ENCODE measurements at regions not wholly inside any gene's neighbourhood (a gene's known extent, or its start where the extent isn't known, plus 50 kb on each side); places are given as distances from the start of the nearest gene placed in this dataset.

DNA sequence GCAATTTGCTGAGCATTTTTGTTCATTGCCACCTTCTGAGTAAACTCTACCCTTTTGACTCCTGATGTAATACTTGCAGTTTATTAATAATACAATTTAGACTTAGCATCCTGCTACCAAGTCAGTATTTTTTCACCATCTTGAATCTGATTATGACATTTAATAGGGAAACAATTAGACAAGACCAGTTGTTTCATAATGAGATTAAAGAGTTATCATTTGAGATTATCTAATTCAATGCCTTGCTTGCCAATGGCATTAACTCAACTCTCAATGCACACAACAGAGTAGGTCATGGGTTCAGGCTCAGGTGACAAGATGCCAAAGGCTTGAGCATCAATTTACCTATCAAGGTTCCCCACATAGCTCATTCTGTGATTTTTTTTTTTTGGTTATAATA lies 488.4 kb downstream of the DISC1 start:
- DNase-seq, result no peak

DNA sequence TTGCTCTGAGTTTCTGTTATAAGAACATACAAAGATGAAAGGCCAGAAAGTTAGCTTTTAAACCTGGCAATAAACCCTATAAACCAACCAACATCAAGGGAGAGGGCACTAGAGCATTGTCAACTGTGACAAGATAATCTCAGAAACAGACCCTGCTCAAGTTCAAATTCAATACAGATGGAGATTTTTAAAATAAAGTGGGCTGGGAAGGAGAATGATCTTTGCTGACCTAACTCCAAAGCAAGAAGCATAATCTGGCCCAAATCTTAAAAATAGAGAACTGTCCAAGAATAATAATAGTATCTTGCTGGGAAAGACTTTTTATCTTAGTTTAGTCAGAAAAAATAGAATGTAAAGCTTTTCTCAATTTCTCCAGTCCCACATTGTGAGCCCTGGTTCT lies 485.5 kb downstream of the DISC1 start:
- no peak for DNase-seq

DNA sequence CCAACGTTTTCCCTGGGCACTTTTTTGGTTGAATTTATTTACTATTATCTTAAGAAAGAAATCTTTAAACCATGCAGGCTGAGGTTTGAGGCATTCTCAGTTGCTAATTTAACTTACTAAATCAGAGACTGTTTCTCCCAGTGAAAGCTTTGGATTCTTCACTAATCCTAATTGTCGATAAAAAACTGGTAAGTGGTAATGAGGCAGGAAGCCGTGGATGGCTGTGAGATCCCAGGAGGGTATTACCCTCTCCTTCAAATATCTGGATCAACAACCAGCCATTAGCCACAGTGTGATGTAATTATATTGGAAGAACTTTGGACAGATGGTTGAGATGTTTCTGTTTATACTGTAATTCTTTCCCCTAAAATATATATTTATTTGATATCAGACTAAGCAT lies 485.0 kb downstream of the DISC1 start:
- DNase-seq, result no peak

DNA sequence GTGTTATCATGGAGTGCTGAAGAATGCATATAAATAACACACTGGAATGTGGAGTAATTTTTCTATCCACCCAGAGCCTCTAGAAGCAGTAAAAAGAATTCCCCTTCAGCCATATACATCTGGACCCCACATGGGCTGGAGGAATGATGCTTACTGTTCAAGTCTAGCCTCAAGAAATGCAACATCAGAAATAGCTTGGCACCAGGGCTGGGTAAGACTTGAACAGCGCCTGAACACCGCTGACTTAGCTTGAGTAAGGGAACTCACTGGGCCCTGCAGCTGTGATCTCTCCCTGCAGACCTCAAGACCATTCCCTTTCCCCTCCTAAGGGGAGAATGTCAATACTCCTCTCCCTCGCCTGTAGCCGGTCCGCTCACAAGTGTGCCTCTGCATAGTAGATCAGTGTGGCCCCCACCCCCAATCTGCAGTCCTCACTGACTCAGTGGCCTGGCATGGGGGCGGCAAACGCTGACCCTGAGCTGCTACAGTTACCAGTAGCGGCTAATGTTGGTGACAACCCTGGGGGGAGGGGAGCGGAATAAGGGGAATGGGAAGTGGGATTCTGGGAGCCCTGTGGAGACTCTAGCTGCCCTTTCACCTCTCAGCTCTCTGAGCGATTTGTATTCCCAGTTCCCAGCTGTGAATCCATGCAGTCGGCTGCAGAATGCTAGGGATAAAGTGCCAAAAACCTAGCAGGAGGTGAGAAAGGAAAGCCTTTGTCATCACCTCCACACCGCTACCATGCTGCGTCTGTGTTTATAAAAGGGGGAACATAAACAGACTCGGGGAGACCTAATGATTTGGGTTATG lies 483.9 kb downstream of the DISC1 start:
- no peak for DNase-seq

DNA sequence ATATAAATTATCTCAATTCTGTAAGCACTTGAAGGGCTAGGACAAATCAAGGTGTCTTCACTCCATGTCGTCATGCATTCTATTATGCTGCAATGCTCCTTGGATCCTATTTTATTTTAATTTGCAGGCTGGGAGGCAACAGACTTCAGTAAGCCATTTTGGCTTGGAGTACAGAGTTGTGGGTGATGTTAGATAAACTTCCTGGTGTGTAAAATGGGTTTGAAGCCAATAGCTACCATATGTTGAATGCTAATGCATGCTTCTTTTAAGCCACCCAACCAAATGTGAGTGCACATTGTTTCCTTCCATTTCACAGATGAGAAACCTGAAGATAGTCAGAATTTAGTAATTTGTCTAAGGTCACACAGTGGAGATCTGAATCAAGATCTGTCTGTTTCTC lies 482.8 kb downstream of the DISC1 start:
- no peak for DNase-seq

DNA sequence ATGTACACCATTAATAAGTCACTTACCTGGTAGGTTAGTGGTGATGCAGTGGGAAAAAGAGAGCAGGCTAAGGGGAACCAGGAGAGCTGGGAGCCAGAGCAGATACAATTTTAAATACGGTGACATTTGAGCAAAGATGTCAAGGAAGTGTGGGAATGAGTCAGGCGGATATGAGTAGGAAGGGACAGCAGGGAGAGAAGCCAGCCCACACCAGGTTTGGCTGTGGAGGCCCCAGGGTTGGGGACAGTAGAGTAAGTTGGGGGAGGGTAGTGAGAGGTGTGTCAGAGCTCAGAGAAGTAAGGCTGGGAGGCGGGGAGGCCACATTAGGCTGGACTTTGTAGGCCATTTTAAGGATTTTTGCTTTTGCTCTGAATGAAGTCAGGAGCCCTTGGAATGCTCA lies 482.0 kb downstream of the DISC1 start:
- DNase-seq, result no peak

DNA sequence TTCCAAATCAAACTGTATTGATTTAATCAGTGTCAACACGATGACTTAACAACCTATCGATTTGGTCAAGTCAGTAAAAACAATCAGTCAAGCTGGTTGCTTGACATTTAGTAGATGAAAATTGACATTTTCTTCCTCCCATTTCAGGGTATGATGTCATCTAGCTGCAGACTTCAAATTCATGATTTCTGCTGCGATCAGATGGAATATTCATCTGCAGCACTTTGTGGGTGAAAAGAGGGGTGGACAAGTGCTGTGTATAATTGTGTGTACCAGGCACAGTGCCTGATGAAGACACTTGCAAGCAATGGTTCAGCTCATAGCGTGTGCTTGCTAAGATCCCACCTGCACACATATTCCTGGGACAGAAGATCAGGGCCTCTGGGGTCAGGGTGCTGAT lies 479.8 kb downstream of the DISC1 start:
- DNase-seq, result no peak

DNA sequence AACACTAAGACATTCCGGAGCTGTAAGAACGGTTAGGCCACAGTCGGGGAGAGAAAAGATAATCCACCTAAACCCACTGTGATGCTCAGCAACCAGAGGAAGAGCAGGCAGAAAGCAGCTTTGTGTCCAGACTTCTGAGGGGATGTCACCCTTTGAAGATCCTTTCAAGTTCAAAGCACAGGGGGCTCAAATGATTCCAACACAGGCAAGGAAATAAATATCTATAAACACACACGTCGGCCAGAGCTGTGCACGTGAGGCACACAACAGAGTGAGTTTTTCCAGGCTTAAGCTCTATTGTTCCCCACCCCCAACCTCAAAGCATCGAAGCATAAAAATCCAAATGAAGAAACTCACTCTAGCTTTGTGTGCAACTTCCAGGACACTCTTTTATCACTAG lies 479.0 kb downstream of the DISC1 start:
- no peak for DNase-seq

DNA sequence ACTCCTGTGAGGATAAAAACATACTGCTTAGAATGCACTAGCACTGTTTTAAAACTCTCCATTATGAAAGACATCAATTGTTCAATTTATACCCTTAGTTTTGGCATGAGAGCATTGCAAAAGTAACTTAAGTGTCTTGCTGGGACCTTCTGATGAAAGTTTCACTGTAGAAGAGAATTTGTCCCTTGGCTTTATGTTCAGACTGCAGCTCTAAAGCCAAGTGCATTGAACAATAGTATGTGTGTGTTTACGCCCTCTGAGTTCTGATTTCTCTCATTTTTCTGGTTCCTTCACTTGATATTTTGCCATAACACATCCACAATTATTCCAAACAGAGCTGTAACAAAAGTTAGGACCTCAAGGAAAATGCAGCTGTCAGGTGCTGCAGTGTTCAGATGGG lies 474.6 kb downstream of the DISC1 start:
- no peak for DNase-seq

DNA sequence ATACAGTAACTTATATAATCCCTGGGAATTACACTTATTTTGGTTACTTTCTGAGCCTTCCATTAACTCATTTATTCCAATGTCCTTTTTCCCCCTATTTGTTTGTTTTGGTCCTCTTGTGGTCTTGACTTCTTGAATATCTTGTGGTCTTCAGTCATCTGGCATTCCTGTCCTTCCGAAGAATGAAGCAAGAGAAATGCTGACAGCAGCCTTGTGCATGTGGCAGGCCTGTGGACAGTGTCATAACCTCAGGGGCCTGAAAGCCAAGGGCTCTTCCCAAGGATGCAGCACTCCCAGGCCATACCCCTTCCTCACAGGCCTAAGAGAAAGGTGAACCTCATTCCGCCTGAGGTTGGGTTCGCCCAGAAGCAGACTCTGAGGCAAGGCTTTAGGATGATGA lies 470.2 kb downstream of the DISC1 start:
- no peak for DNase-seq

Data from AML-193 (cell line).